Nephron progenitor cell (in vitro differentiated cells): ENCODE measurements at regions not wholly inside any gene's neighbourhood (a gene's known extent, or its start where the extent isn't known, plus 50 kb on each side); places are given as distances from the start of the nearest gene placed in this dataset.

Experiments
- DNase-seq: peaks from one replicate; pipeline ENCODE4 v3.0.0; 2021
- H3K27ac Mint-ChIP-seq: 2 replicates; pipeline ENCODE4 v1.8.0; 2021; ENCODE audit warnings: mild to moderate bottlenecking, moderate library complexity, mixed read lengths
- H3K27me3 Mint-ChIP-seq: 2 replicates; pipeline ENCODE4 v1.8.0; 2021; ENCODE audit warnings: mild to moderate bottlenecking, low read depth, mixed read lengths; ENCODE audit not compliant: poor library complexity
- H3K36me3 Mint-ChIP-seq: 2 replicates; pipeline ENCODE4 v1.8.0; 2021; ENCODE audit warnings: low read depth, mixed read lengths
- H3K4me1 Mint-ChIP-seq: 2 replicates; pipeline ENCODE4 v1.8.0; 2021; ENCODE audit warnings: mixed read lengths
- H3K4me3 Mint-ChIP-seq: 2 replicates; pipeline ENCODE4 v1.8.0; 2021; ENCODE audit warnings: mild to moderate bottlenecking, moderate library complexity, mixed read lengths
- H3K9me3 Mint-ChIP-seq: 2 replicates; pipeline ENCODE4 v1.8.0; 2021; ENCODE audit warnings: mild to moderate bottlenecking, moderate library complexity, mixed read lengths
- TF ChIP-seq, protein P1 (sequence below): fragments of 200-600 bp; sonication (generic); IDR thresholded peaks from 2 replicates; pipeline ENCODE4 v1.5.0; 2021; ENCODE audit warnings: antibody characterized with exemption

- H3K9me3 Mint-ChIP-seq = peaks cover 7% of the 10 kb centered on the region
- no peaks in the 10 kb centered on the region for H3K36me3 Mint-ChIP-seq
- H3K4me1 Mint-ChIP-seq = peaks cover 18% of the 10 kb centered on the region
- H3K27ac Mint-ChIP-seq = no peak overlapping the region
- H3K4me3 Mint-ChIP-seq = no peak overlapping the region
- TF ChIP-seq, protein P1, sequence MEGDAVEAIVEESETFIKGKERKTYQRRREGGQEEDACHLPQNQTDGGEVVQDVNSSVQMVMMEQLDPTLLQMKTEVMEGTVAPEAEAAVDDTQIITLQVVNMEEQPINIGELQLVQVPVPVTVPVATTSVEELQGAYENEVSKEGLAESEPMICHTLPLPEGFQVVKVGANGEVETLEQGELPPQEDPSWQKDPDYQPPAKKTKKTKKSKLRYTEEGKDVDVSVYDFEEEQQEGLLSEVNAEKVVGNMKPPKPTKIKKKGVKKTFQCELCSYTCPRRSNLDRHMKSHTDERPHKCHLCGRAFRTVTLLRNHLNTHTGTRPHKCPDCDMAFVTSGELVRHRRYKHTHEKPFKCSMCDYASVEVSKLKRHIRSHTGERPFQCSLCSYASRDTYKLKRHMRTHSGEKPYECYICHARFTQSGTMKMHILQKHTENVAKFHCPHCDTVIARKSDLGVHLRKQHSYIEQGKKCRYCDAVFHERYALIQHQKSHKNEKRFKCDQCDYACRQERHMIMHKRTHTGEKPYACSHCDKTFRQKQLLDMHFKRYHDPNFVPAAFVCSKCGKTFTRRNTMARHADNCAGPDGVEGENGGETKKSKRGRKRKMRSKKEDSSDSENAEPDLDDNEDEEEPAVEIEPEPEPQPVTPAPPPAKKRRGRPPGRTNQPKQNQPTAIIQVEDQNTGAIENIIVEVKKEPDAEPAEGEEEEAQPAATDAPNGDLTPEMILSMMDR = no peak
- peaks cover 4% of the 10 kb centered on the region for H3K27me3 Mint-ChIP-seq
- no peak for DNase-seq
Observed at GRCh38 chr2:56089931-56090330, 93.9 kb upstream of the CCDC85A start.

- H3K9me3 Mint-ChIP-seq = peaks cover 5% of the 10 kb centered on the region
- peaks cover 12% of the 10 kb centered on the region for H3K4me1 Mint-ChIP-seq
- TF ChIP-seq, protein P1 = no peak
- DNase-seq = no peak
- H3K27ac Mint-ChIP-seq = no peak overlapping the region
- no peaks in the 10 kb centered on the region for H3K27me3 Mint-ChIP-seq
- H3K36me3 Mint-ChIP-seq = no peaks in the 10 kb centered on the region
- H3K4me3 Mint-ChIP-seq = no peak overlapping the region
Observed at GRCh38 chr2:56099963-56100362, 83.8 kb upstream of the CCDC85A start.

GRCh38 chr2:56100791-56101312 is 82.9 kb upstream of the CCDC85A start:
- H3K27ac Mint-ChIP-seq = no peak overlapping the region
- peaks cover 5% of the 10 kb centered on the region for H3K9me3 Mint-ChIP-seq

GRCh38 chr2:56102098-56102497 is 81.7 kb upstream of the CCDC85A start:
- TF ChIP-seq, protein P1 = no peak
- no peaks in the 10 kb centered on the region for H3K36me3 Mint-ChIP-seq
- peaks cover 21% of the 10 kb centered on the region for H3K4me1 Mint-ChIP-seq
- H3K4me3 Mint-ChIP-seq = no peak overlapping the region
- no peak overlapping the region for H3K27ac Mint-ChIP-seq
- DNase-seq = no peak
- peaks cover under 1% of the 10 kb centered on the region for H3K9me3 Mint-ChIP-seq
- peaks cover 5% of the 10 kb centered on the region for H3K27me3 Mint-ChIP-seq

More at GRCh38 chr2:56100791-56101312, 82.9 kb upstream of the CCDC85A start:
- Mint-ChIP-seq H3K36me3 (no peaks in the 10 kb centered on the region), H3K27me3 (peaks cover 5% of the 10 kb centered on the region), H3K4me3 (no peak overlapping the region), H3K4me1 (peaks cover 21% of the 10 kb centered on the region)
- DNase-seq = no peak
- TF ChIP-seq, protein P1 = no peak

GRCh38 chr2:56102866-56103265 is 80.9 kb upstream of the CCDC85A start:
- H3K9me3 Mint-ChIP-seq = no peaks in the 10 kb centered on the region
- H3K27me3 Mint-ChIP-seq = peaks cover 5% of the 10 kb centered on the region
- no peak overlapping the region for H3K4me3 Mint-ChIP-seq
- peaks cover 21% of the 10 kb centered on the region for H3K4me1 Mint-ChIP-seq
- TF ChIP-seq, protein P1 = no peak
- no peaks in the 10 kb centered on the region for H3K36me3 Mint-ChIP-seq
- no peak overlapping the region for H3K27ac Mint-ChIP-seq
- DNase-seq = no peak

- H3K9me3 Mint-ChIP-seq = no peaks in the 10 kb centered on the region
- no peak overlapping the region for H3K27ac Mint-ChIP-seq
- peaks cover 5% of the 10 kb centered on the region for H3K27me3 Mint-ChIP-seq
- DNase-seq = no peak
- TF ChIP-seq, protein P1 = no peak
- H3K4me1 Mint-ChIP-seq = peaks cover 38% of the 10 kb centered on the region
- no peaks in the 10 kb centered on the region for H3K36me3 Mint-ChIP-seq
- H3K4me3 Mint-ChIP-seq = no peak overlapping the region
Observed at GRCh38 chr2:56104962-56105361, 78.8 kb upstream of the CCDC85A start.
